Ishikawa (cell line): ENCODE measurements at regions not wholly inside any gene's neighbourhood (a gene's known extent, or its start where the extent isn't known, plus 50 kb on each side); places are given as distances from the start of the nearest gene placed in this dataset.

Experiments
- CEBPB ChIP-seq: IDR thresholded peaks from 2 replicates; pipeline ENCODE4 v1.6.1; 2012
- CREB1 ChIP-seq: IDR thresholded peaks from 2 replicates; pipeline ENCODE4 v1.6.1; 2012; ENCODE audit warnings: low read depth
- EGR1 ChIP-seq: IDR thresholded peaks from 2 replicates; pipeline ENCODE4 v1.6.1; 2012
- EP300 ChIP-seq: IDR thresholded peaks from 2 replicates; pipeline ENCODE4 v1.6.1; 2012; ENCODE audit warnings: borderline replicate concordance
- FOXM1 ChIP-seq: IDR thresholded peaks from 2 replicates; pipeline ENCODE4 v1.6.1; 2012; ENCODE audit warnings: low read depth, borderline replicate concordance
- NFIC ChIP-seq: IDR thresholded peaks from 2 replicates; pipeline ENCODE4 v1.6.1; 2012
- RAD21 ChIP-seq: IDR thresholded peaks from 2 replicates; pipeline ENCODE4 v1.6.1; 2012; ENCODE audit warnings: low read depth
- TAF1 ChIP-seq: IDR thresholded peaks from 2 replicates; pipeline ENCODE4 v1.6.1; 2012; ENCODE audit warnings: low read depth, mild to moderate bottlenecking
- TCF12 ChIP-seq: IDR thresholded peaks from 2 replicates; pipeline ENCODE4 v1.6.1; 2012; ENCODE audit warnings: low read depth
- TEAD4 ChIP-seq: IDR thresholded peaks from 2 replicates; pipeline ENCODE4 v1.6.1; 2012
- YY1 ChIP-seq: IDR thresholded peaks from 2 replicates; pipeline ENCODE4 v1.6.1; 2012; ENCODE audit warnings: low read depth
- ZBTB7A ChIP-seq: IDR thresholded peaks from 2 replicates; pipeline ENCODE4 v1.6.1; 2012; ENCODE audit warnings: low read depth
- TF ChIP-seq, protein P1 (sequence below): IDR thresholded peaks from 2 replicates; pipeline ENCODE4 v1.6.1; 2012; ENCODE audit warnings: low read depth, mild to moderate bottlenecking
- TF ChIP-seq, protein P2 (sequence below): IDR thresholded peaks from 2 replicates; pipeline ENCODE4 v1.6.1; 2012
- TF ChIP-seq, protein P3 (sequence below): IDR thresholded peaks from 2 replicates; pipeline ENCODE4 v1.6.1; 2012

DNA sequence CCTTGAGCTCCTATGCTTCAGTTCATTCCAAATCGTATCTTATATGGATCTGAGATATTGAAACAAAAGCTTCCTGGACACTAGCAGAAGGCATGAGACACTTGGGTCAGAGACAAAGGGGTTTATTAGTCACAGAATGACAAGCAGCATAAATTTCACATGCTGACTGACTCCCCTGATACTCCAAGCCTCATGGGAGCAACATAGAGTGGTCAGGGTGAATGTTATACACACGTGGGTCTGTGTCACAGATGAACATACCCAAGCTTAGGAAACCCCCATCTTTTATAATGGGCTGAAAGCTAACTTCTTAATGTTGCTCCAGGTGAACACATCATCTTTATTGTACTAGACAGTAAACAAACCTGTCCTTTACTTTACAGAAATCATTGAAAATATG lies 599.9 kb upstream of the RGS18 start:
- TF ChIP-seq CEBPB (no peak), TCF12 (no peak), NFIC (no peak), FOXM1 (no peak), RAD21 (no peak), EP300 (no peak), YY1 (no peak), EGR1 (no peak), TAF1 (no peak), TEAD4 (no peak), CREB1 (no peak)
- TF ChIP-seq, protein P1, sequence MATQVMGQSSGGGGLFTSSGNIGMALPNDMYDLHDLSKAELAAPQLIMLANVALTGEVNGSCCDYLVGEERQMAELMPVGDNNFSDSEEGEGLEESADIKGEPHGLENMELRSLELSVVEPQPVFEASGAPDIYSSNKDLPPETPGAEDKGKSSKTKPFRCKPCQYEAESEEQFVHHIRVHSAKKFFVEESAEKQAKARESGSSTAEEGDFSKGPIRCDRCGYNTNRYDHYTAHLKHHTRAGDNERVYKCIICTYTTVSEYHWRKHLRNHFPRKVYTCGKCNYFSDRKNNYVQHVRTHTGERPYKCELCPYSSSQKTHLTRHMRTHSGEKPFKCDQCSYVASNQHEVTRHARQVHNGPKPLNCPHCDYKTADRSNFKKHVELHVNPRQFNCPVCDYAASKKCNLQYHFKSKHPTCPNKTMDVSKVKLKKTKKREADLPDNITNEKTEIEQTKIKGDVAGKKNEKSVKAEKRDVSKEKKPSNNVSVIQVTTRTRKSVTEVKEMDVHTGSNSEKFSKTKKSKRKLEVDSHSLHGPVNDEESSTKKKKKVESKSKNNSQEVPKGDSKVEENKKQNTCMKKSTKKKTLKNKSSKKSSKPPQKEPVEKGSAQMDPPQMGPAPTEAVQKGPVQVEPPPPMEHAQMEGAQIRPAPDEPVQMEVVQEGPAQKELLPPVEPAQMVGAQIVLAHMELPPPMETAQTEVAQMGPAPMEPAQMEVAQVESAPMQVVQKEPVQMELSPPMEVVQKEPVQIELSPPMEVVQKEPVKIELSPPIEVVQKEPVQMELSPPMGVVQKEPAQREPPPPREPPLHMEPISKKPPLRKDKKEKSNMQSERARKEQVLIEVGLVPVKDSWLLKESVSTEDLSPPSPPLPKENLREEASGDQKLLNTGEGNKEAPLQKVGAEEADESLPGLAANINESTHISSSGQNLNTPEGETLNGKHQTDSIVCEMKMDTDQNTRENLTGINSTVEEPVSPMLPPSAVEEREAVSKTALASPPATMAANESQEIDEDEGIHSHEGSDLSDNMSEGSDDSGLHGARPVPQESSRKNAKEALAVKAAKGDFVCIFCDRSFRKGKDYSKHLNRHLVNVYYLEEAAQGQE: no peak
- TF ChIP-seq, protein P2, sequence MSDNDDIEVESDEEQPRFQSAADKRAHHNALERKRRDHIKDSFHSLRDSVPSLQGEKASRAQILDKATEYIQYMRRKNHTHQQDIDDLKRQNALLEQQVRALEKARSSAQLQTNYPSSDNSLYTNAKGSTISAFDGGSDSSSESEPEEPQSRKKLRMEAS: no peak
- TF ChIP-seq, protein P3, sequence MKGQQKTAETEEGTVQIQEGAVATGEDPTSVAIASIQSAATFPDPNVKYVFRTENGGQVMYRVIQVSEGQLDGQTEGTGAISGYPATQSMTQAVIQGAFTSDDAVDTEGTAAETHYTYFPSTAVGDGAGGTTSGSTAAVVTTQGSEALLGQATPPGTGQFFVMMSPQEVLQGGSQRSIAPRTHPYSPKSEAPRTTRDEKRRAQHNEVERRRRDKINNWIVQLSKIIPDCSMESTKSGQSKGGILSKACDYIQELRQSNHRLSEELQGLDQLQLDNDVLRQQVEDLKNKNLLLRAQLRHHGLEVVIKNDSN: no peak

DNA sequence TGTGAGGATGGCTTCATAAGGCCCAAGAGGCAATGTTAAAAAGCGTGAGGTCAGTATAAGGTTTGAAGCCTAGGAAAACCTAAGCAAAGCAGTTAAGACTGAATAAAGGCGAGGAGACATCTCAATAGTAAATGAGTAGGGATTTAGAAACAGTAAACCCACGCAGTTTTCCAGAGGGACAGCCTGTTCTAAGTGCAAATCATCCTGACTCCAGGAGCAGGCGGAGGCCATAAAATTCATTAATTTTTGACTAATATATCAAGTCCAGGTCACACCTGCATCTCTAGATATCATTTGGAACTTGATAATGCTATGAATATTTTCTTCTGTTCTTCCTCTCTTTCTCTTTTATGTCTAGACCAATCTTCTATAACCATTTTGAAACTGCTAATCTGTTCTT lies 597.0 kb upstream of the RGS18 start:
- no peak for TF ChIP-seq CEBPB
- no peak for TF ChIP-seq FOXM1
- no peak for TF ChIP-seq EGR1
- TF ChIP-seq RAD21: no peak
- no peak for TF ChIP-seq YY1
- TF ChIP-seq CREB1: no peak
- TF ChIP-seq EP300: no peak
- no peak for TF ChIP-seq TEAD4
- TF ChIP-seq ZBTB7A: no peak
- TF ChIP-seq, protein P2: no peak
- no peak for TF ChIP-seq TCF12
- no peak for TF ChIP-seq TAF1
- TF ChIP-seq, protein P3: no peak
- no peak for TF ChIP-seq NFIC
- TF ChIP-seq, protein P1: no peak

DNA sequence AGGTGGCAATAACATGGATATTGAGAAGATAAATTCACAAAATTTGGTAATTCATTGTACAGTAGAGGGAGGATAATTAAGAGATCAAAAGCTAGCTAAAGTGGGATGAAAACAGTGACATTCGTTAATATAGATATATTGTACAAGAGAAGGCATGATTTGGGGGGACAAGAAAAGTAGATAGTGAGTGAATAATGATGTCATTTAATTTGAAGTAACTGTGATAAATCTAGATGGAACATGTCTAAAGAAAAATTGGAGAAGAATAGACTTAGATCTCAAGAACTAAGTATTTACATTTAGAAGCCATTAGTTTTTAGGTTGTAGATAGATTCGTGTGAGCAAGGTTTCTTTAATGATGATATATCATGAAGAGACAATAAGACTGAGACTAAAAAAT lies 594.0 kb upstream of the RGS18 start:
- TF ChIP-seq EP300 (no peak), EGR1 (no peak), TAF1 (no peak), YY1 (no peak), RAD21 (no peak), FOXM1 (no peak), TEAD4 (no peak), ZBTB7A (no peak), CREB1 (no peak), TCF12 (no peak), CEBPB (no peak), NFIC (no peak)
- TF ChIP-seq, protein P2: no peak
- TF ChIP-seq, protein P3: no peak
- TF ChIP-seq, protein P1: no peak

DNA sequence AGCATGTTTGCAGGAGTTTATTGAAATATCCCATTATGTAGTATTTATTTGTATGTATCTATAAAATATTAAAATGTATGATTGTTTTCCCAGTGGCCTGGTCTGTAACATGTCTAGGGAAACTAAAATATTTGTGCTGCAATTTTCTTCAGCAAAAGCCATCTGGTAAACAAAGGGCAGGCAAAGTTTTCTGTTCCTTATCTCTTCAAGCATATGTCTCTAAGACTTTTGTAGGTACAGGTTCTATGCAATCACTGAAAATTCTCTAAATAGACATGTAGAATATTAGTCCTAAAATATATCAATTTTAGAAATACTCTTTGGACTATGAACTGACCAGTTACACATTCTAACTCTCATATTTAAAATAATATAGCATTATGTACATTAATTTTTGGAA lies 585.8 kb upstream of the RGS18 start:
- TF ChIP-seq CEBPB: no peak
- no peak for TF ChIP-seq TCF12
- TF ChIP-seq, protein P3: no peak
